ENCODE measurements at regions not wholly inside any gene's neighbourhood (a gene's known extent, or its start where the extent isn't known, plus 50 kb on each side); places are given as distances from the start of the nearest gene placed in this dataset.

GRCh38 chr22:49699476-49699875 lies 128.2 kb downstream of the BRD1 start:
- TF ChIP-seq POLR2A (IDR thresholded peaks at IDR 0.05) (no peak), CTCF (IDR thresholded peaks at IDR 0.05) (no peak), EP300 (IDR thresholded peaks at IDR 0.05) (no peak)
